Upper lobe of right lung (tissue), 1 donor: ENCODE measurements at regions not wholly inside any gene's neighbourhood (a gene's known extent, or its start where the extent isn't known, plus 50 kb on each side); places are given as distances from the start of the nearest gene placed in this dataset.

Experiments
- ATAC-seq: fragments of 200-7000 bp; cut with Tn5 transposase; one replicate; pipeline ENCODE4 v1.9.1; 2020; ENCODE audit warnings: mild to moderate bottlenecking, moderate library complexity
- DNase-seq: peaks from one replicate; pipeline ENCODE4 v3.0.0-alpha.2; 2020
- H3K27ac ChIP-seq: fragments of 200-600 bp; one replicate; pipeline ENCODE4 v1.8.0; 2022
- H3K27me3 ChIP-seq: fragments of 200-600 bp; one replicate; pipeline ENCODE4 v1.8.0; 2022; ENCODE audit warnings: mild to moderate bottlenecking
- H3K36me3 ChIP-seq: fragments of 200-600 bp; one replicate; pipeline ENCODE4 v1.8.0; 2022
- H3K4me1 ChIP-seq: fragments of 200-600 bp; one replicate; pipeline ENCODE4 v1.8.0; 2022
- H3K4me3 ChIP-seq: fragments of 200-600 bp; one replicate; pipeline ENCODE4 v1.8.0; 2022; ENCODE audit warnings: mild to moderate bottlenecking
- H3K9me3 ChIP-seq: fragments of 200-600 bp; one replicate; pipeline ENCODE4 v1.8.0; 2022
- intact Hi-C: fragments of 100-400 bp; cut with DNase I; formaldehyde crosslinking; loops from one replicate; pipeline ENCODE4 v1.11.0; 2022
- TF ChIP-seq, protein P1 (sequence below): fragments of 200-600 bp; IDR thresholded peaks from one replicate; pipeline ENCODE4 v1.8.0; 2022; ENCODE audit warnings: antibody characterized with exemption
- donor health status: DM: no; HTN: yes; CAD: no; lungs with severe emphysema.

DNA sequence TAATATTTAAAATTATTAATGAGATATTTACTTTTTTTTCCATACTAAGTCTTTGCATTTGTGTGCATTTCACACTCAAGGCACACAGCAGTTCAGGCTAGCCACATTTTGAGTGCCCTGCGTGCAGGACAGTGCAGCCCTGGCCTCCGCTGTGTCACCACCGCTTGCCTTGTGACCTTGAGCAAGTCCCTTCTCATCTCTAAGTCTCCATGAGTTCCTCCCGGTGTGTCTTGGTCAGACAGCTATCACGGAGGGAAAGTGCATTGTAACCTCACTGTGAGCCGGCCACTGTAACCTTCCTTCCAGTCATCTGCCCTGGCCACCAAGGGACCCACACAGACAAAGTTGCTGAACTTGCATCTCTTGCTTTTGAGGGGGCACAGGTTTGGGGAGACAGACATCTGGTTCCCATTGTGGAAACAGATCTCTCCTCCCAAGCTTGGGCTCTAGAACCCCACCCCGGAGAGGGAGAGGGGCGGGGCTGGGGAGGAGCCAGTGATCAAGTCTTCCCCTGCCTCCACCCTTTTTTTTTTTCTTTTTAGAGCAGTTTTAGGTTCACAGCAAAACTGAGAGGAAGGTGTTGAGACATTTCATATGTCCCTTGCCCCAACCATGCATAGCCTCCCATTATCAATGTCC lies 96.8 kb downstream of the C9orf50 start:
- intact Hi-C loops: no loop called here
- TF ChIP-seq, protein P1, sequence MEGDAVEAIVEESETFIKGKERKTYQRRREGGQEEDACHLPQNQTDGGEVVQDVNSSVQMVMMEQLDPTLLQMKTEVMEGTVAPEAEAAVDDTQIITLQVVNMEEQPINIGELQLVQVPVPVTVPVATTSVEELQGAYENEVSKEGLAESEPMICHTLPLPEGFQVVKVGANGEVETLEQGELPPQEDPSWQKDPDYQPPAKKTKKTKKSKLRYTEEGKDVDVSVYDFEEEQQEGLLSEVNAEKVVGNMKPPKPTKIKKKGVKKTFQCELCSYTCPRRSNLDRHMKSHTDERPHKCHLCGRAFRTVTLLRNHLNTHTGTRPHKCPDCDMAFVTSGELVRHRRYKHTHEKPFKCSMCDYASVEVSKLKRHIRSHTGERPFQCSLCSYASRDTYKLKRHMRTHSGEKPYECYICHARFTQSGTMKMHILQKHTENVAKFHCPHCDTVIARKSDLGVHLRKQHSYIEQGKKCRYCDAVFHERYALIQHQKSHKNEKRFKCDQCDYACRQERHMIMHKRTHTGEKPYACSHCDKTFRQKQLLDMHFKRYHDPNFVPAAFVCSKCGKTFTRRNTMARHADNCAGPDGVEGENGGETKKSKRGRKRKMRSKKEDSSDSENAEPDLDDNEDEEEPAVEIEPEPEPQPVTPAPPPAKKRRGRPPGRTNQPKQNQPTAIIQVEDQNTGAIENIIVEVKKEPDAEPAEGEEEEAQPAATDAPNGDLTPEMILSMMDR: no peak
- DNase-seq (no peak), ATAC-seq (no peak)
- Histone ChIP-seq H3K9me3 (no peaks in the 10 kb centered on the region), H3K27ac (no peak overlapping the region), H3K27me3 (no peaks in the 10 kb centered on the region), H3K4me3 (no peak overlapping the region), H3K36me3 (no peaks in the 10 kb centered on the region), H3K4me1 (no peaks in the 10 kb centered on the region)

DNA sequence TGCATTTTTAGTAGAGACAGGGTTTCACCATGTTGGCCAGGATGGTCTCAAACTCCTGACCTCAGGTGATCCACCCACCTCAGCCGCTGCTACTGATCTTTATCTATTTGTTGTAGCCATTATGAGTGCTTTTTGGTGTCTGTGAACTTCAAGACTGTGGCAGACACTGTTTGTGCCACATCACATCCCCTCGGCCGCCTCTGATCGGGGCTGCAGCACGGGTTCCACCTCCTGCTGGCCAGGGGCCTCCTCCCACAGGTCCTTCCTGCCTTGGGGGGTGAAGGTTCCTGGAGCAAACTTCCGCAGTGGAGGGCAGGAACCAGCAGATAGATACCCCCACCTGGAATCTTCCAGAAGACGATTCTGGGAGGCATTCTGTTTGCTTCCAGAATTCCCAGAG lies 98.5 kb downstream of the C9orf50 start:
- TF ChIP-seq, protein P1: no peak
- ATAC-seq: no peak
- Histone ChIP-seq H3K9me3 (peaks cover 5% of the 10 kb centered on the region), H3K27me3 (no peaks in the 10 kb centered on the region), H3K4me1 (no peaks in the 10 kb centered on the region), H3K4me3 (no peak overlapping the region), H3K27ac (no peak overlapping the region), H3K36me3 (no peaks in the 10 kb centered on the region)
- intact Hi-C loops: no loop called here
- no peak for DNase-seq

DNA sequence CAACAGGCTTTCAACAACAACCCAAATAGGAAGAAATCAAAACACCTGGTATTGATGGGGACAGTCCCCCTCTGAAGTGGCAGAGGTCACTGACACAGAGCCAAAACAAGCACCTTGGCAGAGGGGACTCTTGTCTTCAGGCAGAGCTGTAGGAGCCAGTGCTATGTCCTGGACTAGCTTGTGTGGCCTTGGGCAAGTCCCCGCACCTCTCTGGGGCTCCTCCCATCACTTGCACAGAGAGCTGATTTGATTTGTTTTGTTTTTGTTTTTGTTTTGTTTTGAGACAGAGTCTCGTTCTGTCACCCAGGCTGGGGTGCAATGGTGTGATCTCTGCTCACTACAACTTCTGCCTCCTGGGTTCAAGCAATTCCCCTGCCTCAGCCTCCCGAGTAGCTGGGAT lies 100.8 kb downstream of the C9orf50 start:
- no peaks in the 10 kb centered on the region for H3K27me3 ChIP-seq
- intact Hi-C loops: no loop called here
- no peaks in the 10 kb centered on the region for H3K4me1 ChIP-seq
- H3K36me3 ChIP-seq: no peaks in the 10 kb centered on the region
- TF ChIP-seq, protein P1: no peak
- H3K27ac ChIP-seq: no peak overlapping the region
- no peak for DNase-seq
- peaks cover 5% of the 10 kb centered on the region for H3K9me3 ChIP-seq
- no peak overlapping the region for H3K4me3 ChIP-seq
- ATAC-seq: no peak

DNA sequence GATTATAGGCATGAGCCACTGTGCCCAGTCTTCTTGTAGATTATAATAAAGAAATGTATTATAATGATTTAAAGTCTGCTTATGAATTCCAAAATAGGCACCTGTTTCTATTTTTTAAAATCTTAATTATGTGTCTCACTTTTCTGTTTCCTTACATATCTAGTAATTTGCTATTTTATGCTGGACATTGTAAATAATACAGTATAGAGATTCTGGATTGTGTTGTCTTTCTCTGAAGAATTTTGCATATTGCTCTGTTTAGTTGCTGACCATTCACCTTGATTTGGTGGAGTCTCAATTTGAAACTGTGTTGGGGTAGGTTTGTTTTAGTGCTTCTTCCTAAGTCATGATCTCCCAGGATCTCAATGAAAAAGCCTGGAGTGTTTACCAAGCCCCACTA lies 102.8 kb downstream of the C9orf50 start:
- H3K9me3 ChIP-seq: peaks cover 13% of the 10 kb centered on the region
- H3K27me3 ChIP-seq: no peaks in the 10 kb centered on the region
- no peak overlapping the region for H3K27ac ChIP-seq
- H3K4me3 ChIP-seq: no peak overlapping the region
- H3K36me3 ChIP-seq: no peaks in the 10 kb centered on the region
- TF ChIP-seq, protein P1: no peak
- no peaks in the 10 kb centered on the region for H3K4me1 ChIP-seq
- DNase-seq (no peak), ATAC-seq (no peak)
- intact Hi-C loops: no loop called here

DNA sequence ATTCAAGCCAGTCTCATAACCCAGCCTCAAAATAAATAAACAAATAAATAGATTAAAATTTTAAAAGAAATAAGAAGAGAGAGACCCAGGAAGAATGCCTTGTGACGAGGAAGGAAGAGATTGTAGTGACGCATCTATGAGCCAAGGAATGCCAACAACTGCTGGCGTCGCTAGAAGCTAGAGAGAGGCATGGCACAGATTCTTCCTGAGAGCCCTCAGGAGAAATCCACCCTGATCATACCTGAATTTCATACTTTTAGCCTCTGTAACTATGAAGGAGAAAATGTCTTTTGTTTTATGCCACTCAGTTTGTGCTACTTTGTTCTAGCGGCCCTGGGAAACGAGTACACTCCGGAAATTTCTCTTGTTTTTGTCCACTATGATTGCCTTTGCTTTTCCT lies 103.9 kb downstream of the C9orf50 start:
- DNase-seq (no peak), ATAC-seq (no peak)
- Histone ChIP-seq H3K27me3 (no peaks in the 10 kb centered on the region), H3K4me1 (no peaks in the 10 kb centered on the region), H3K9me3 (peaks cover 13% of the 10 kb centered on the region), H3K27ac (no peak overlapping the region), H3K4me3 (no peak overlapping the region), H3K36me3 (no peaks in the 10 kb centered on the region)
- TF ChIP-seq, protein P1: no peak
- intact Hi-C loops: no loop called here

DNA sequence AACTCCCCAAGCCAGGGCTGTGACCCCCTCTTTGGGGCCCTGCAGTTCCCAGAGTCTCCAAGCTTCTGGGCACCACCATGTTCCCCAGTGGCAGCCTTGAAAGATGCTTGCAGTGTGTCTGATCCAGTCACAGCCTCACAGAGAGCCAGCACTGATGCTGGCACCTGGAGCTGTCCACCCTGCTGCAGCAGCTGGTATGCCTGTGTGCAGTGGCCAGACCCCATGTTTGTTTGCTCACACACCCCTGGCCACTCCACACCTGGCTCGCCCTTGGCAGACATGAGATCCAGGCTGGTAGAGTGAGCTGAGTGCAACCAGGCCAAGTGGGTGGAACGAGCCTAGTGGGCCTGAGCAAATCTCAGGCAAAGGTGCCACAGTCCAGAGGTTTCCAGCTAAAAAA lies 106.0 kb downstream of the C9orf50 start:
- H3K27ac ChIP-seq: no peak overlapping the region
- H3K36me3 ChIP-seq: no peaks in the 10 kb centered on the region
- DNase-seq: no peak
- intact Hi-C loops: no loop called here
- H3K9me3 ChIP-seq: peaks cover 13% of the 10 kb centered on the region
- no peaks in the 10 kb centered on the region for H3K27me3 ChIP-seq
- TF ChIP-seq, protein P1: no peak
- no peak for ATAC-seq
- H3K4me3 ChIP-seq: no peak overlapping the region
- no peaks in the 10 kb centered on the region for H3K4me1 ChIP-seq
